WTC11 (cell line): ENCODE measurements at regions not wholly inside any gene's neighbourhood (a gene's known extent, or its start where the extent isn't known, plus 50 kb on each side); places are given as distances from the start of the nearest gene placed in this dataset.

Experiments used
- ATAC-seq: fragments of 200-7000 bp; cut with Tn5 transposase; 2 replicates; pipeline ENCODE4 v1.10.0; 2021; ENCODE audit warnings: mild to moderate bottlenecking, moderate library complexity
- CTCF ChIA-PET: fragments of 300-600 bp; sonication (Branson Sonifier 250); formaldehyde crosslinking; loops from one replicate; lab custom pipeline; 2021; ENCODE audit warnings: antibody characterized with exemption; lab: Charles Lee
- POLR2A ChIA-PET: fragments of 350-600 bp; sonication (Branson Sonifier 250); formaldehyde crosslinking; loops from one replicate; lab custom pipeline; 2021; ENCODE audit warnings: antibody characterized with exemption; lab: Charles Lee
- DNase-seq: peaks from one replicate; pipeline ENCODE4 v3.0.0; 2021; ENCODE audit warnings: low spot score
- H3K27ac Mint-ChIP-seq: 2 replicates; pipeline ENCODE4 v1.8.0; 2021; ENCODE audit warnings: mixed read lengths
- H3K27me3 Mint-ChIP-seq: 2 replicates; pipeline ENCODE4 v1.8.0; 2021; ENCODE audit warnings: low read depth, mild to moderate bottlenecking, moderate library complexity, mixed read lengths
- H3K36me3 Mint-ChIP-seq: 2 replicates; pipeline ENCODE4 v1.8.0; 2021; ENCODE audit warnings: mixed read lengths
- H3K4me1 Mint-ChIP-seq: 2 replicates; pipeline ENCODE4 v1.8.0; 2022; ENCODE audit warnings: mixed read lengths
- H3K4me3 Mint-ChIP-seq: 2 replicates; pipeline ENCODE4 v1.8.0; 2021; ENCODE audit warnings: mild to moderate bottlenecking, moderate library complexity, mixed read lengths
- H3K9me3 Mint-ChIP-seq: 2 replicates; pipeline ENCODE4 v1.8.0; 2021; ENCODE audit warnings: mixed read lengths
- CREM ChIP-seq: sonication (generic); formaldehyde crosslinking; IDR thresholded peaks from 2 replicates; pipeline ENCODE4 v1.8.1; 2022; ENCODE audit warnings: mild to moderate bottlenecking, missing genetic modification reagents, moderate library complexity
- ELF4 ChIP-seq: sonication (generic); formaldehyde crosslinking; IDR thresholded peaks from 2 replicates; pipeline ENCODE4 v1.8.1; 2022; ENCODE audit warnings: low read depth, mild to moderate bottlenecking, moderate library complexity, missing genetic modification reagents
- ETV6 ChIP-seq: sonication (generic); formaldehyde crosslinking; IDR thresholded peaks from 2 replicates; pipeline ENCODE4 v1.8.1; 2022; ENCODE audit warnings: mild to moderate bottlenecking, missing genetic modification reagents
- FOXK1 ChIP-seq: sonication (generic); formaldehyde crosslinking; IDR thresholded peaks from 2 replicates; pipeline ENCODE4 v1.8.0; 2022; ENCODE audit warnings: mild to moderate bottlenecking, moderate library complexity, missing genetic modification reagents
- FOXP1 ChIP-seq: sonication (generic); formaldehyde crosslinking; IDR thresholded peaks from 2 replicates; pipeline ENCODE4 v1.8.0; 2022; ENCODE audit warnings: missing genetic modification reagents, mild to moderate bottlenecking, moderate library complexity, borderline replicate concordance
- GTF2I ChIP-seq: fragments of 250-450 bp; sonication (Bioruptor Pico); conservative IDR thresholded peaks from 2 replicates; pipeline ENCODE4 v1.4.0; 2021; ENCODE audit warnings: mild to moderate bottlenecking
- JUN ChIP-seq: sonication (generic); formaldehyde crosslinking; IDR thresholded peaks from 2 replicates; pipeline ENCODE4 v1.8.0; 2023; ENCODE audit warnings: mild to moderate bottlenecking, missing genetic modification reagents
- NFYB ChIP-seq: sonication (generic); formaldehyde crosslinking; conservative IDR thresholded peaks from 2 replicates; pipeline ENCODE4 v1.8.0; 2022; ENCODE audit warnings: low read depth, missing genetic modification reagents
- NR2C2 ChIP-seq: sonication (generic); formaldehyde crosslinking; IDR thresholded peaks from 2 replicates; pipeline ENCODE4 v1.8.0; 2022; ENCODE audit warnings: mild to moderate bottlenecking, missing genetic modification reagents
- SOX15 ChIP-seq: fragments of 250-450 bp; sonication (Bioruptor Pico); IDR thresholded peaks from 2 replicates; pipeline ENCODE4 v1.9.0; 2021; ENCODE audit warnings: mild to moderate bottlenecking
- TCF7 ChIP-seq: sonication (generic); formaldehyde crosslinking; IDR thresholded peaks from 2 replicates; pipeline ENCODE4 v1.8.0; 2022; ENCODE audit warnings: mild to moderate bottlenecking, low read depth, missing genetic modification reagents, moderate library complexity
- TEAD1 ChIP-seq: sonication (generic); formaldehyde crosslinking; IDR thresholded peaks from 2 replicates; pipeline ENCODE4 v1.8.0; 2022; ENCODE audit warnings: mild to moderate bottlenecking, missing genetic modification reagents
- ZBTB21 ChIP-seq: sonication (generic); formaldehyde crosslinking; IDR thresholded peaks from 2 replicates; pipeline ENCODE4 v1.8.1; 2023; ENCODE audit warnings: mild to moderate bottlenecking, missing genetic modification reagents, borderline replicate concordance
- ZNF121 ChIP-seq: sonication (generic); formaldehyde crosslinking; IDR thresholded peaks from 2 replicates; pipeline ENCODE4 v1.8.0; 2023; ENCODE audit warnings: missing genetic modification reagents
- ZNF263 ChIP-seq: sonication (generic); formaldehyde crosslinking; IDR thresholded peaks from 2 replicates; pipeline ENCODE4 v1.8.1; 2022; ENCODE audit warnings: low read depth, mild to moderate bottlenecking, moderate library complexity, missing genetic modification reagents
- ZNF317 ChIP-seq: sonication (generic); formaldehyde crosslinking; IDR thresholded peaks from 2 replicates; pipeline ENCODE4 v1.8.1; 2023; ENCODE audit warnings: low read depth, mild to moderate bottlenecking, moderate library complexity, missing genetic modification reagents, borderline replicate concordance
- ZNF671 ChIP-seq: fragments of 250-450 bp; sonication (Bioruptor Pico); IDR thresholded peaks from 2 replicates; pipeline ENCODE4 v1.8.0; 2021; ENCODE audit warnings: mild to moderate bottlenecking
- TF ChIP-seq, protein P1 (sequence below): sonication (generic); formaldehyde crosslinking; IDR thresholded peaks from 2 replicates; pipeline ENCODE4 v1.8.1; 2023; ENCODE audit warnings: mild to moderate bottlenecking, missing genetic modification reagents, moderate library complexity
- TF ChIP-seq, protein P2 (sequence below): sonication (generic); formaldehyde crosslinking; IDR thresholded peaks from 2 replicates; pipeline ENCODE4 v1.8.0; 2022; ENCODE audit warnings: missing genetic modification reagents
- TF ChIP-seq, protein P3 (sequence below): sonication (generic); formaldehyde crosslinking; IDR thresholded peaks from 2 replicates; pipeline ENCODE4 v1.8.1; 2022; ENCODE audit warnings: mild to moderate bottlenecking, moderate library complexity, missing genetic modification reagents
- TF ChIP-seq, protein P4 (sequence below): fragments of 250-450 bp; sonication (Bioruptor Pico); IDR thresholded peaks from 2 replicates; pipeline ENCODE4 v1.9.0; 2021; ENCODE audit warnings: mild to moderate bottlenecking
- TF ChIP-seq, protein P5 (sequence below): sonication (generic); formaldehyde crosslinking; IDR thresholded peaks from 2 replicates; pipeline ENCODE4 v1.8.0; 2023; ENCODE audit warnings: missing genetic modification reagents
- TF ChIP-seq, protein P6 (sequence below): sonication (generic); formaldehyde crosslinking; IDR thresholded peaks from 2 replicates; pipeline ENCODE4 v1.8.0; 2022; ENCODE audit warnings: mild to moderate bottlenecking, missing genetic modification reagents
- TF ChIP-seq, protein P7 (sequence below): fragments of 250-450 bp; sonication (Bioruptor Pico); IDR thresholded peaks from 2 replicates; pipeline ENCODE4 v1.8.0; 2021; ENCODE audit warnings: mild to moderate bottlenecking

DNA sequence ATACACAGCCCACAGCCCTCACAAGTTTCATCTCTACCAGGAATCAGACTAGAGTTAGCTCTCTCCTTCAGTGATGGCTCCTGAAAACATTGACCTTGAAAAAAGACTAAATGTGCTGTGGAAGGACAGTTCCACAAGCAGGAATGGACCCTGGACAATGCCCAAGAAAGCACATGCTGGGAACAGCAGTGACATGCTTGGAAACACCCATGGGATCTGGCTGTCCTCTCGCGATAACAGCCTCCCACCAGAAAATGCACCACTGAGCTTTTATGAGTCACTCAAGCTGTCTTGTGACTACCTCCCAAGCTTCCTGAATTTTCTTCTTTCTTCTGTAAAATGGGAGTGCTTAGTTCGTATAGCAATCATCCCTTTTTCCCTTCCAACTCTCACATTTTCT is 269.2 kb downstream of the LRATD1 start:
- H3K4me1 Mint-ChIP-seq: peaks cover 6% of the 10 kb centered on the region
- H3K36me3 Mint-ChIP-seq: no peaks in the 10 kb centered on the region
- H3K27me3 Mint-ChIP-seq: no peaks in the 10 kb centered on the region
- DNase-seq: no peak
- H3K4me3 Mint-ChIP-seq: no peak overlapping the region
- 0 out of 2 replicates have a peak, but pooled peaks cover 3% of the 10 kb centered on the region for H3K9me3 Mint-ChIP-seq
- no peak for TF ChIP-seq JUN (CRISPR knock-in tag)
- TF ChIP-seq NR2C2 (CRISPR knock-in tag): no peak
- no peak for TF ChIP-seq TEAD1
- TF ChIP-seq, protein P1, sequence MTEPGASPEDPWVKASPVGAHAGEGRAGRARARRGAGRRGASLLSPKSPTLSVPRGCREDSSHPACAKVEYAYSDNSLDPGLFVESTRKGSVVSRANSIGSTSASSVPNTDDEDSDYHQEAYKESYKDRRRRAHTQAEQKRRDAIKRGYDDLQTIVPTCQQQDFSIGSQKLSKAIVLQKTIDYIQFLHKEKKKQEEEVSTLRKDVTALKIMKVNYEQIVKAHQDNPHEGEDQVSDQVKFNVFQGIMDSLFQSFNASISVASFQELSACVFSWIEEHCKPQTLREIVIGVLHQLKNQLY (CRISPR knock-in tag): no peak
- TF ChIP-seq ZNF263 (CRISPR knock-in tag): no peak
- TF ChIP-seq NFYB (CRISPR knock-in tag): no peak
- no peak for TF ChIP-seq GTF2I (CRISPR knock-in tag)
- no peak for TF ChIP-seq ZNF121
- TF ChIP-seq, protein P2, sequence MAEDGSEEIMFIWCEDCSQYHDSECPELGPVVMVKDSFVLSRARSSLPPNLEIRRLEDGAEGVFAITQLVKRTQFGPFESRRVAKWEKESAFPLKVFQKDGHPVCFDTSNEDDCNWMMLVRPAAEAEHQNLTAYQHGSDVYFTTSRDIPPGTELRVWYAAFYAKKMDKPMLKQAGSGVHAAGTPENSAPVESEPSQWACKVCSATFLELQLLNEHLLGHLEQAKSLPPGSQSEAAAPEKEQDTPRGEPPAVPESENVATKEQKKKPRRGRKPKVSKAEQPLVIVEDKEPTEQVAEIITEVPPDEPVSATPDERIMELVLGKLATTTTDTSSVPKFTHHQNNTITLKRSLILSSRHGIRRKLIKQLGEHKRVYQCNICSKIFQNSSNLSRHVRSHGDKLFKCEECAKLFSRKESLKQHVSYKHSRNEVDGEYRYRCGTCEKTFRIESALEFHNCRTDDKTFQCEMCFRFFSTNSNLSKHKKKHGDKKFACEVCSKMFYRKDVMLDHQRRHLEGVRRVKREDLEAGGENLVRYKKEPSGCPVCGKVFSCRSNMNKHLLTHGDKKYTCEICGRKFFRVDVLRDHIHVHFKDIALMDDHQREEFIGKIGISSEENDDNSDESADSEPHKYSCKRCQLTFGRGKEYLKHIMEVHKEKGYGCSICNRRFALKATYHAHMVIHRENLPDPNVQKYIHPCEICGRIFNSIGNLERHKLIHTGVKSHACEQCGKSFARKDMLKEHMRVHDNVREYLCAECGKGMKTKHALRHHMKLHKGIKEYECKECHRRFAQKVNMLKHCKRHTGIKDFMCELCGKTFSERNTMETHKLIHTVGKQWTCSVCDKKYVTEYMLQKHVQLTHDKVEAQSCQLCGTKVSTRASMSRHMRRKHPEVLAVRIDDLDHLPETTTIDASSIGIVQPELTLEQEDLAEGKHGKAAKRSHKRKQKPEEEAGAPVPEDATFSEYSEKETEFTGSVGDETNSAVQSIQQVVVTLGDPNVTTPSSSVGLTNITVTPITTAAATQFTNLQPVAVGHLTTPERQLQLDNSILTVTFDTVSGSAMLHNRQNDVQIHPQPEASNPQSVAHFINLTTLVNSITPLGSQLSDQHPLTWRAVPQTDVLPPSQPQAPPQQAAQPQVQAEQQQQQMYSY: no peak
- TF ChIP-seq ELF4 (CRISPR knock-in tag): no peak
- no peak for TF ChIP-seq ZNF671
- TF ChIP-seq FOXK1 (CRISPR knock-in tag): no peak
- TF ChIP-seq, protein P3, sequence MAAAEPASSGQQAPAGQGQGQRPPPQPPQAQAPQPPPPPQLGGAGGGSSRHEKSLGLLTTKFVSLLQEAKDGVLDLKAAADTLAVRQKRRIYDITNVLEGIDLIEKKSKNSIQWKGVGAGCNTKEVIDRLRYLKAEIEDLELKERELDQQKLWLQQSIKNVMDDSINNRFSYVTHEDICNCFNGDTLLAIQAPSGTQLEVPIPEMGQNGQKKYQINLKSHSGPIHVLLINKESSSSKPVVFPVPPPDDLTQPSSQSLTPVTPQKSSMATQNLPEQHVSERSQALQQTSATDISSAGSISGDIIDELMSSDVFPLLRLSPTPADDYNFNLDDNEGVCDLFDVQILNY (CRISPR knock-in tag): no peak
- TF ChIP-seq, protein P4, sequence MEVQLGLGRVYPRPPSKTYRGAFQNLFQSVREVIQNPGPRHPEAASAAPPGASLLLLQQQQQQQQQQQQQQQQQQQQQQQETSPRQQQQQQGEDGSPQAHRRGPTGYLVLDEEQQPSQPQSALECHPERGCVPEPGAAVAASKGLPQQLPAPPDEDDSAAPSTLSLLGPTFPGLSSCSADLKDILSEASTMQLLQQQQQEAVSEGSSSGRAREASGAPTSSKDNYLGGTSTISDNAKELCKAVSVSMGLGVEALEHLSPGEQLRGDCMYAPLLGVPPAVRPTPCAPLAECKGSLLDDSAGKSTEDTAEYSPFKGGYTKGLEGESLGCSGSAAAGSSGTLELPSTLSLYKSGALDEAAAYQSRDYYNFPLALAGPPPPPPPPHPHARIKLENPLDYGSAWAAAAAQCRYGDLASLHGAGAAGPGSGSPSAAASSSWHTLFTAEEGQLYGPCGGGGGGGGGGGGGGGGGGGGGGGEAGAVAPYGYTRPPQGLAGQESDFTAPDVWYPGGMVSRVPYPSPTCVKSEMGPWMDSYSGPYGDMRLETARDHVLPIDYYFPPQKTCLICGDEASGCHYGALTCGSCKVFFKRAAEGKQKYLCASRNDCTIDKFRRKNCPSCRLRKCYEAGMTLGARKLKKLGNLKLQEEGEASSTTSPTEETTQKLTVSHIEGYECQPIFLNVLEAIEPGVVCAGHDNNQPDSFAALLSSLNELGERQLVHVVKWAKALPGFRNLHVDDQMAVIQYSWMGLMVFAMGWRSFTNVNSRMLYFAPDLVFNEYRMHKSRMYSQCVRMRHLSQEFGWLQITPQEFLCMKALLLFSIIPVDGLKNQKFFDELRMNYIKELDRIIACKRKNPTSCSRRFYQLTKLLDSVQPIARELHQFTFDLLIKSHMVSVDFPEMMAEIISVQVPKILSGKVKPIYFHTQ (CRISPR knock-in tag): no peak
- TF ChIP-seq, all 79 proteins: peak for 0
- CTCF ChIA-PET: no interaction called here
- POLR2A ChIA-PET: no interaction called here
- H3K27ac Mint-ChIP-seq: no peak overlapping the region
- no peak for ATAC-seq

DNA sequence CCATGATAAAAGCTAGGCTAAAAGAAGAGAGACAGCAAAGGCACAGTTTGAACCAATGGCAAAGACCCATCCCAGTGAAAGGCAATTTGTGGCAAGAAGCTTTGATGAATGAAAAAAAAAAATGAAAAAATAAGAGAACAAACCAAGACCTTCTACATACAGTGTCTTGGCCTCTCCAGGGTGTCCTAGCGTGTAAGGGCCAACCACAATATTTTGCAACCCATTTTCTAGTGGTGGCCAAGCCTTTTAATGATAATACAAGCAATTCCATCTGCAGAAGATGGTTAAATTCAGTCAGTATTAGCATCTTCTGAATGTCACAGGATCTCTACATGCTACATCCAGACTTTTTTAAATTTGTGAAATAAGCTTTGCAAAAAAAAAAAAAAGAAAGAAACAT is 270.4 kb downstream of the LRATD1 start:
- ChIA-PET POLR2A (no interaction called here), CTCF (interaction anchor here (0.7 to 1.8 kb wide), 11 partner anchors 18 to 674 kb away, joined by 3 to 12 read pairs (median 4); no protein-coding TSS in a partner anchor)
- Mint-ChIP-seq H3K4me1 (peaks cover 13% of the 10 kb centered on the region), H3K27ac (no peak overlapping the region), H3K4me3 (no peak overlapping the region), H3K27me3 (no peaks in the 10 kb centered on the region), H3K36me3 (no peaks in the 10 kb centered on the region), H3K9me3 (0 out of 2 replicates have a peak, but pooled peaks cover 3% of the 10 kb centered on the region)
- DNase-seq (no peak), ATAC-seq (no peak)
- TF ChIP-seq, protein P5, sequence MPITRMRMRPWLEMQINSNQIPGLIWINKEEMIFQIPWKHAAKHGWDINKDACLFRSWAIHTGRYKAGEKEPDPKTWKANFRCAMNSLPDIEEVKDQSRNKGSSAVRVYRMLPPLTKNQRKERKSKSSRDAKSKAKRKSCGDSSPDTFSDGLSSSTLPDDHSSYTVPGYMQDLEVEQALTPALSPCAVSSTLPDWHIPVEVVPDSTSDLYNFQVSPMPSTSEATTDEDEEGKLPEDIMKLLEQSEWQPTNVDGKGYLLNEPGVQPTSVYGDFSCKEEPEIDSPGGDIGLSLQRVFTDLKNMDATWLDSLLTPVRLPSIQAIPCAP (CRISPR knock-in tag): no peak
- TF ChIP-seq, protein P6, sequence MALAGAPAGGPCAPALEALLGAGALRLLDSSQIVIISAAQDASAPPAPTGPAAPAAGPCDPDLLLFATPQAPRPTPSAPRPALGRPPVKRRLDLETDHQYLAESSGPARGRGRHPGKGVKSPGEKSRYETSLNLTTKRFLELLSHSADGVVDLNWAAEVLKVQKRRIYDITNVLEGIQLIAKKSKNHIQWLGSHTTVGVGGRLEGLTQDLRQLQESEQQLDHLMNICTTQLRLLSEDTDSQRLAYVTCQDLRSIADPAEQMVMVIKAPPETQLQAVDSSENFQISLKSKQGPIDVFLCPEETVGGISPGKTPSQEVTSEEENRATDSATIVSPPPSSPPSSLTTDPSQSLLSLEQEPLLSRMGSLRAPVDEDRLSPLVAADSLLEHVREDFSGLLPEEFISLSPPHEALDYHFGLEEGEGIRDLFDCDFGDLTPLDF: no peak
- TF ChIP-seq FOXP1 (CRISPR knock-in tag) (no peak), ELF4 (CRISPR knock-in tag) (no peak), ZNF671 (no peak), ETV6 (no peak), ZNF317 (CRISPR knock-in tag) (no peak), ZBTB21 (CRISPR knock-in tag) (no peak), CREM (CRISPR knock-in tag) (no peak), TCF7 (CRISPR knock-in tag) (no peak), SOX15 (no peak)
- TF ChIP-seq, protein P7, sequence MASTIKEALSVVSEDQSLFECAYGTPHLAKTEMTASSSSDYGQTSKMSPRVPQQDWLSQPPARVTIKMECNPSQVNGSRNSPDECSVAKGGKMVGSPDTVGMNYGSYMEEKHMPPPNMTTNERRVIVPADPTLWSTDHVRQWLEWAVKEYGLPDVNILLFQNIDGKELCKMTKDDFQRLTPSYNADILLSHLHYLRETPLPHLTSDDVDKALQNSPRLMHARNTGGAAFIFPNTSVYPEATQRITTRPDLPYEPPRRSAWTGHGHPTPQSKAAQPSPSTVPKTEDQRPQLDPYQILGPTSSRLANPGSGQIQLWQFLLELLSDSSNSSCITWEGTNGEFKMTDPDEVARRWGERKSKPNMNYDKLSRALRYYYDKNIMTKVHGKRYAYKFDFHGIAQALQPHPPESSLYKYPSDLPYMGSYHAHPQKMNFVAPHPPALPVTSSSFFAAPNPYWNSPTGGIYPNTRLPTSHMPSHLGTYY (CRISPR knock-in tag): no peak
